GM21825 (cell line): ENCODE measurements at regions not wholly inside any gene's neighbourhood (a gene's known extent, or its start where the extent isn't known, plus 50 kb on each side); places are given as distances from the start of the nearest gene placed in this dataset.
"Not testable (repeated sequence)": the region's sequence is repeated elsewhere in the genome, so short reads cannot be mapped to it uniquely, and the experiment has no call there.

Source experiments
- ATAC-seq: cut with Tn5 transposase; IDR thresholded peaks from one replicate; pipeline ENCODE4 v1.9.1; 2021; ENCODE audit warnings: mild to moderate bottlenecking, moderate library complexity; ENCODE audit not compliant: unreplicated experiment

- ATAC-seq: no peak
Measured at GRCh38 chr1:65581119-65581518, 160.7 kb downstream of the LEPR start.

- ATAC-seq: no peak
Measured at GRCh38 chr1:65584399-65584798, 163.9 kb downstream of the LEPR start.

GRCh38 chr1:65590279-65590678 lies 169.8 kb downstream of the LEPR start:
- ATAC-seq: no peak

GRCh38 chr1:65593516-65593915 lies 173.0 kb downstream of the LEPR start:
- no peak for ATAC-seq

- ATAC-seq: no peak
Measured at GRCh38 chr1:65595724-65596123, 175.3 kb downstream of the LEPR start.

- no peak for ATAC-seq
Measured at GRCh38 chr1:65596768-65597167, 176.3 kb downstream of the LEPR start.

GRCh38 chr1:65605621-65606020 lies 185.2 kb downstream of the LEPR start:
- no peak for ATAC-seq

GRCh38 chr1:65606426-65606825 lies 186.0 kb downstream of the LEPR start:
- ATAC-seq: no peak

- ATAC-seq: no peak
Measured at GRCh38 chr1:65613884-65614283, 178.8 kb upstream of the PDE4B start.

- ATAC-seq: no peak
Measured at GRCh38 chr1:65615859-65616258, 176.8 kb upstream of the PDE4B start.

GRCh38 chr1:65621721-65622120 lies 171.0 kb upstream of the PDE4B start:
- not testable (repeated sequence) for ATAC-seq

- no peak for ATAC-seq
Measured at GRCh38 chr1:65623895-65624294, 168.8 kb upstream of the PDE4B start.

GRCh38 chr1:65625528-65625927 lies 167.2 kb upstream of the PDE4B start:
- ATAC-seq: no peak

GRCh38 chr1:65626003-65626402 lies 166.7 kb upstream of the PDE4B start:
- no peak for ATAC-seq

- ATAC-seq: no peak
Measured at GRCh38 chr1:65629788-65630187, 162.9 kb upstream of the PDE4B start.

GRCh38 chr1:65630855-65631254 lies 161.8 kb upstream of the PDE4B start:
- ATAC-seq: no peak

- no peak for ATAC-seq
Measured at GRCh38 chr1:65632235-65632634, 160.5 kb upstream of the PDE4B start.

- ATAC-seq: no peak
Measured at GRCh38 chr1:65640046-65640445, 152.6 kb upstream of the PDE4B start.

GRCh38 chr1:65649185-65649584 lies 143.5 kb upstream of the PDE4B start:
- ATAC-seq: not testable (repeated sequence)

GRCh38 chr1:65650682-65651081 lies 142.0 kb upstream of the PDE4B start:
- ATAC-seq: no peak

GRCh38 chr1:65654526-65654925 lies 138.2 kb upstream of the PDE4B start:
- not testable (repeated sequence) for ATAC-seq

- not testable (repeated sequence) for ATAC-seq
Measured at GRCh38 chr1:65657609-65658008, 135.1 kb upstream of the PDE4B start.

- no peak for ATAC-seq
Measured at GRCh38 chr1:65658122-65658521, 134.6 kb upstream of the PDE4B start.

- no peak for ATAC-seq
Measured at GRCh38 chr1:65668368-65668767, 124.3 kb upstream of the PDE4B start.
